G401 (cell line): ENCODE measurements at regions not wholly inside any gene's neighbourhood (a gene's known extent, or its start where the extent isn't known, plus 50 kb on each side); places are given as distances from the start of the nearest gene placed in this dataset.
A peak's percentile ranks its signal among the peaks of the same experiment; 100 is the strongest.
"Not testable (repeated sequence)": the region's sequence is repeated elsewhere in the genome, so short reads cannot be mapped to it uniquely, and the experiment has no call there.

Source experiments
- DNase-seq: peaks from one replicate; pipeline ENCODE4 v3.0.0-alpha.2; 2015; ENCODE audit warnings: low spot score
- in situ Hi-C: cut with HindIII; loops from 2 replicates; pipeline ENCODE4 v1.10.0; 2016; ENCODE audit warnings: low sequenced_read_pairs, mixed read lengths

GRCh38 chr2:228409493-228409892 lies 228.0 kb upstream of the SPHKAP start:
- DNase-seq = no peak
- in situ Hi-C loops = no loop called here

GRCh38 chr2:228408529-228409227 lies 227.2 kb upstream of the SPHKAP start:
- in situ Hi-C loops = no loop called here
- DNase-seq = peak; percentile 18

DNA sequence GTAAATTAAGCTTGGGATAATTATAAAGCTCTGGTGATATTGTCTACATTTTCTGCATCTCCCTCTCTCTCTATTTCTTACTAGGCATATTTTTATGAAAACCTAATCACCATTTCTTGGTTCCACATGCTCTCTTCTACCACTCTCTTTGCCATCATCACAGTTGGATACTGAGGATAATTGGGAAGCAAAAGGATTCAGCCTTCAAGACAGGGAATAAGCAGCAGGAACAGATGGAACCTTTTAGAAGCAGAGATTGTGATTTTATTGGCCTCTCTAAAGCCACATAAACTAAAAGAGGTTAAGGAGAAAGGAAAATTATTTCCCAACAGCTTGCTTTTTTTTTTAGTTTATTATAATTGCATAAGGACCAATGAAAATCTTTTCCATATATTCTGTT lies 226.3 kb upstream of the SPHKAP start:
- in situ Hi-C loops = no loop called here

DNA sequence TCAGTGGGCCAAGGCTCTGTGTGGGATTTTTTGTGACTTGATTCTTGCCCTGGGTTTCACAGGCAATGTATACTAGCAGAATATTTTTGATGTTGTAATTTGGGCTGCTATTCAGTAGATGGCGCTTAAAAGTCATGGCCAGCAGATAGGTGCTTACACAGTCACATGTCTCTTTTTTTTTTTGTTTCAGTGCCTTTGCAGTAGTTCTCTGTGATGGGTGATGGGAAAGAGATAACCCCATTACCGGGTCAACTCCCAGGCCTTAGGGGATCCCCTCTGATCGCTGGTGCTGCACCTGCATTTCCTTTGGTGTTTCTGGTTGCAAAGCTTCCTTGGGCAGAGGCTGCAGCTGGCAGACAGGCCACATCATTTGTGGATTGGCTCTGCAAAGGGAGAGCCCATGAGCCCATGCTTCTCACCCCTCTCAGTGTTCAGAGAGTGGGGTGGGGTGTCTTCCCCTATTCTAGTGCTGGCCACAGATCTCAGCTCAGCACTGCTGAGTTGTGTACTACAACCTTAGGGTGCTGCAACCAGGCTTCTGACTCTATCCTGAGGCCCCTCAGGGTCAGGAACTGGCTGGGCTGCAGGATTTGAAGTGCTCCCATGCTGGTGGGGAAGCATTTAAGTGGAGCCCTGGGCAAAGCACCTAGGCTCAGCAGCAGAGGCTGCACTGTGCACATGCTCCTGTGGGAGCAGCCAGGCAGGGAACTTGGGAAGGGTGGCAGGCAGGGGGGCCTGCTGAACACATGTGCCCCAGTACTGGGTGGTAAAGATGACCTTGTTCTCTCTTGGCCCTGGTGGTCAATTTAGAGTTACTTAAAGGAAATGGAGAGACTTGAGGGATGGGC lies 219.8 kb upstream of the SPHKAP start:
- no peak for DNase-seq
- in situ Hi-C loops = no loop called here

More for the DNA sequence above, 226.3 kb upstream of the SPHKAP start:
- peak; percentile 98 for DNase-seq

GRCh38 chr2:228387776-228388175 lies 206.3 kb upstream of the SPHKAP start:
- in situ Hi-C loops = no loop called here
- no peak for DNase-seq

DNA sequence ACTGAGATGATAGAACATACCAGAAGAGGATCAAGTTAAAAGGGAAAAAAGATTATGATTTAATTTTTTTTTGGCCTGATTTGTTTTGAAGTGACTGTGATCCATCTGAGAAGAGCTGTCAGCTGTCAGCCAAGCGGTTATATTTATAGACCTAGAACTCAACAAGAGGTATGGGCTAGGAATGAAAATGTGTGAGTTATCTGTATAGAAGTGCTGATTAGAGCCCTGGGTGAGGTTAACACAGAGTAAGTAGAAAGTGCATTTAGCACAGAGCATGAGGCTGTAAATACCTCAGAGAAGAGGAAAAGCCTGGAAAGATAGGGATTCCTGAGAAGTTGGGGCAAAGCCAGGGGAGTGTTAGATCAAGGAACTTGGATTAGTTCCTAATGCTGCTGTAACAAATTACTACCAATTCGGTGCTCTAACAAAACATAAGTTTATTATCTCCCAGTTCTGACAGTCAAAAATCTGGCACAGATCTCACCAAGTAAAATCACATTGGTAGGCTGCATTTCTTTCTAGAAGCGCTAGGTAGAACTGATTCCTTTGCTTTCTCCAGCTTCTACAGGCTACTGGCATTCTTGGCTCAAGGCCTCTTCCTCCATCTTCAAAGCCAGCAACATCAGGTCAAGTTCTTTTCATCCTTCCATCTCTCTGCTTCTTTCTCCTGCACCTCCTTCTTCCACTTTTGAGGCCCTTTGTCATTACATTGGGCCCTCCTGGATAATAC lies 197.4 kb upstream of the SPHKAP start:
- in situ Hi-C loops = no loop called here
- DNase-seq = peak; percentile 53

DNA sequence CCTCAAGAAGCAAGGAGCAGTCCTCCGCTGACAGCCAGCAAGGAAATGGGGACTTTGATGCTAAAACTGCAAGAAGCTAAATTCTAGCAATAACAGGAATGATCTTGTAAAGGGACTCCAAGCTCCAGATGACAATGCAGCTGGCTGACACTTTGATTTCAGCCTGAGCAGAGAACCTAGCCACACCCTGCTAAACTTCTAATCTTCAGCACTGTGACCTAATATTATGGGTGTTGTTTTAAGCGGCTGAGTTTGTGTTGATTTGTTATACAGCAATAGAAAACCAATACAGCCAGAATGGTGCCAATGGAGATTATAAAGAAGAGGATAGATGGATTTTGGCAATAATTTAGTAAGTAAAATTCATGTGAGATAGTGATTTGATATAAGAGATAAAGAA lies 196.7 kb upstream of the SPHKAP start:
- DNase-seq = no peak
- in situ Hi-C loops = no loop called here

DNA sequence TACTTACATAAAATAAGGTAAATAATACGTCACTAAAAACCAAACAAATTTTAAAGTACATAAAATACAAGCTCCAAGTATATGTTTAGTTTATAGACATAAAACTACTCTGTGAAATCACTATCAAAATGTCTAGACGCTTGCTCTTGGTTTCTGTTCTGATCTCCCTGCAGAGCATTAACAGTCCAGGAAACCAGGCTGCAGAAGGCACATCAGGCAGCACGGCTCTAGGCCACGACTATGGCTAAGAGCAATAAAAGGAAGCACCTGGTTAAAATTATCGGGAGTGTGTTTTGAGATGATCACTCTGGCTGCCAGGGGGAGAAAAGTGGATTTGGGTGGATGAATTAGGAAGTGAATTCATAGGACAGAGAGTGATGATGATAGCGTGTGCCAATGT lies 196.0 kb upstream of the SPHKAP start:
- DNase-seq = no peak
- in situ Hi-C loops = no loop called here

- in situ Hi-C loops = no loop called here
- peak; percentile 40 for DNase-seq
Measured at GRCh38 chr2:228374741-228375140, 193.3 kb upstream of the SPHKAP start.

GRCh38 chr2:228373191-228373590 lies 191.7 kb upstream of the SPHKAP start:
- in situ Hi-C loops = no loop called here
- DNase-seq = no peak

GRCh38 chr2:228372212-228372611 lies 190.7 kb upstream of the SPHKAP start:
- in situ Hi-C loops = no loop called here
- no peak for DNase-seq

GRCh38 chr2:228369400-228370031 lies 188.0 kb upstream of the SPHKAP start:
- peak; percentile 61 for DNase-seq
- in situ Hi-C loops = no loop called here

DNA sequence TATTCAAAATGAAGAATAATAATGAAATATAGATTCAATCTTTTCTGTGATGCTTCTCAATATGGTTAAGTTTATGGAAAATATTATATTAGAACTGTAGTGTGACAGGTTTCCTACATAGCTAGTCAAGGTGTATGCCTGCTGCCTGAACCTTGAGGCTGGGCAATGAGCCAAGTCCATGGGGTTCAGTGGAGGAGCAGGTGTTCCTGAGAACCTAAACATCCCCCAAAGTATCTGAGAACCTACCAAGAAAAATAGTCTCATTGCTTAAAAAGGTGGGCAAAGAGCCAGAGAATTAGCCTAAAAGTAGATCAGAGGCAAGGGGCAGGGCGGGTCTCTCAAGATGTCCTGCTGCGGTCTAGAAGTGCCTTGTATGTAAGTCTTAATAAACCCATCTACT lies 185.9 kb upstream of the SPHKAP start:
- DNase-seq = peak; percentile 66
- in situ Hi-C loops = no loop called here

DNA sequence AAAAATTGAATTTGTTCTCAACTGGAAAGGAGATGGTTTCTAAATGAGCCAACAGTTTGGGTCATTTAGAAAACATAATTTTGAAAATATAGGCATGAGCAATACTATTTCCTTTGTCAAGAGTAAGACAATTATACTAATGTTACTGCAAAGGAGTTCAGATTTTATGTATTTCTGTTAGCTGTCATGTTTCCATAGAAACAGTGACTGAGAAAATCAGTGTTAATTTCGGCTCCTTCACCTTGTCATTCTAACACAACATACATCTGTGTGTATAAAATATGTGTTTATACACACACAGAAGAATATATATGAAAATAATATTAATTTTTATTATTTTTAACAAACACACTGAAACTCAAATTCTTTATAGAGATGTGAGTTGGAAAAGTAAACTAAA lies 178.0 kb upstream of the SPHKAP start:
- in situ Hi-C loops = no loop called here
- DNase-seq = no peak

- DNase-seq = no peak
- in situ Hi-C loops = no loop called here
Measured at GRCh38 chr2:228355897-228356296, 174.4 kb upstream of the SPHKAP start.

- in situ Hi-C loops = not testable (repeated sequence)
Measured at GRCh38 chr2:228352980-228353379, 171.5 kb upstream of the SPHKAP start.

GRCh38 chr2:228352048-228352447 lies 170.6 kb upstream of the SPHKAP start:
- DNase-seq = no peak
- in situ Hi-C loops = no loop called here

More at GRCh38 chr2:228352980-228353379, 171.5 kb upstream of the SPHKAP start:
- not testable (repeated sequence) for DNase-seq

DNA sequence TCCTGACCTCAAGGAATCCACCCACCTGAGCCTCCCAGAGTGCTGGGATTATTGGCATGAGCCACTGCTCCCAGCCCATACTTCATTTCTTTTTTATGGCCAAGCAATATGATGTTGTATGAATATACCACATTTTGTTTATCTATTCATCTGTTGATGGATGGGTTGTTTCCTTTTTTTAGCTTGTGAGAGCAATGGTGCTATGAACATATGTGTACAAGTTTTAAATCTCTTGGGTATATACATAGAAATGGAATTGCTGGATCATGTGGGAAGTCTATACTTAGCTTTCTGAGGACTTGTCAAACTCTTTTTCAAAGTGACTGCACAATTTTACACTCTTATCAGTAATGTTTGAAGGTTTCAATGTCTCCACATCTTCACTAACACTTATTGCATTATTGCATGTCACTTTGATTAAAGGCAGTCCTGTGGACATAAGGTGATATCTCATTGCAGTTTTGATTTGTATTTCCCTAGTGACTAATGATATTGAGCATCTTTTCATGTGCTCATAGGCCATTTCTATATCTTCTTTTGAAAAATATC lies 167.1 kb upstream of the SPHKAP start:
- no peak for DNase-seq
- in situ Hi-C loops = no loop called here

DNA sequence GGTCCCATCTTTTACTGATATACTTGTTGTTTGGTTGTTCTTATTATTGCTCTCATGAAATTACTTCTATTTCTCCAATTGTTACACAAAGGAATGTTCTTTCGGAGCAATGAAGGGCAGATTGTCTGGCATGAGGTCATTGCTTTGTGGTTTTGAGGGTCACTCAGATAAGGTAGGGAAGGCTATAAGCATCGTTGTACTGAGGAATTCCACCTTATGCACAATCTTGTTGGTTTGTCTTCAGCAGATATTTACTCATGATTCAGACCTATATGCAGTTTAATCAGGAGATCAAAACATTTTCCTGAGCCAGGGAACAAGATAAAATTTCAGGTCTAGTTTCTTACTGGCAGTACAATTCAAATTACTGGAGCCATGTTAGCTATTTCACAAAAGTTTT lies 163.0 kb upstream of the SPHKAP start:
- DNase-seq = no peak
- in situ Hi-C loops = no loop called here
